ENCODE measurements at regions not wholly inside any gene's neighbourhood (a gene's known extent, or its start where the extent isn't known, plus 50 kb on each side); places are given as distances from the start of the nearest gene placed in this dataset.
A peak's percentile ranks its signal among the peaks of the same experiment; 100 is the strongest.

- H3K9ac ChIP-seq (ENCODE audit: insufficient read depth in 1 of 2, low read length in 2 of 2), result no peak overlapping the region
- WGBS, 2 donors, result 91 to 93% methylated on average over 3 of the region's 3 CpGs
- DNase-seq (no peak), ATAC-seq (ENCODE audit: insufficient read depth, low FRiP score) (no peak)
- H3K27ac ChIP-seq (ENCODE audit: low read depth in 1 of 2, low read length in 1 of 2), result no peak overlapping the region
- TF ChIP-seq, protein P1, sequence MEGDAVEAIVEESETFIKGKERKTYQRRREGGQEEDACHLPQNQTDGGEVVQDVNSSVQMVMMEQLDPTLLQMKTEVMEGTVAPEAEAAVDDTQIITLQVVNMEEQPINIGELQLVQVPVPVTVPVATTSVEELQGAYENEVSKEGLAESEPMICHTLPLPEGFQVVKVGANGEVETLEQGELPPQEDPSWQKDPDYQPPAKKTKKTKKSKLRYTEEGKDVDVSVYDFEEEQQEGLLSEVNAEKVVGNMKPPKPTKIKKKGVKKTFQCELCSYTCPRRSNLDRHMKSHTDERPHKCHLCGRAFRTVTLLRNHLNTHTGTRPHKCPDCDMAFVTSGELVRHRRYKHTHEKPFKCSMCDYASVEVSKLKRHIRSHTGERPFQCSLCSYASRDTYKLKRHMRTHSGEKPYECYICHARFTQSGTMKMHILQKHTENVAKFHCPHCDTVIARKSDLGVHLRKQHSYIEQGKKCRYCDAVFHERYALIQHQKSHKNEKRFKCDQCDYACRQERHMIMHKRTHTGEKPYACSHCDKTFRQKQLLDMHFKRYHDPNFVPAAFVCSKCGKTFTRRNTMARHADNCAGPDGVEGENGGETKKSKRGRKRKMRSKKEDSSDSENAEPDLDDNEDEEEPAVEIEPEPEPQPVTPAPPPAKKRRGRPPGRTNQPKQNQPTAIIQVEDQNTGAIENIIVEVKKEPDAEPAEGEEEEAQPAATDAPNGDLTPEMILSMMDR (IDR thresholded peaks at IDR 0.05; ENCODE audit: control extremely low read depth, extremely low read depth), result no peak
- no peaks in the 10 kb centered on the region for H3K36me3 ChIP-seq (ENCODE audit: control insufficient read depth in 4 of 4, insufficient read depth in 4 of 4, low read length in 4 of 4)
- peaks cover 0 to 31% (median 0%) of the 10 kb centered on the region in 5 donors for H3K4me1 ChIP-seq (ENCODE audit: control insufficient read depth in 5 of 5, insufficient read depth in 5 of 5, low read length in 5 of 5)
- no peaks in the 10 kb centered on the region for H3K9me3 ChIP-seq (ENCODE audit: control insufficient read depth in 4 of 4, insufficient read depth in 3 of 4, low read length in 3 of 4)
- no peaks in the 10 kb centered on the region for H3K27me3 ChIP-seq (ENCODE audit: control insufficient read depth in 3 of 3, insufficient read depth in 3 of 3, low read length in 2 of 3)
- no peak overlapping the region for H3K4me3 ChIP-seq
Observed at GRCh38 chr4:126715681-126716080, 917.1 kb upstream of the INTU start.

GRCh38 chr4:126718136-126718535, 914.6 kb upstream of the INTU start:
- Histone ChIP-seq H3K4me1 (ENCODE audit: control insufficient read depth in 5 of 5, insufficient read depth in 5 of 5, low read length in 5 of 5) (peaks cover 0 to 31% (median 0%) of the 10 kb centered on the region in 5 donors), H3K9me3 (ENCODE audit: control insufficient read depth in 4 of 4, insufficient read depth in 3 of 4, low read length in 3 of 4) (no peaks in the 10 kb centered on the region), H3K36me3 (ENCODE audit: control insufficient read depth in 4 of 4, insufficient read depth in 4 of 4, low read length in 4 of 4) (no peaks in the 10 kb centered on the region), H3K4me3 (no peak overlapping the region), H3K9ac (ENCODE audit: insufficient read depth in 1 of 2, low read length in 2 of 2) (no peak overlapping the region), H3K27me3 (ENCODE audit: control insufficient read depth in 3 of 3, insufficient read depth in 3 of 3, low read length in 2 of 3) (no peaks in the 10 kb centered on the region), H3K27ac (ENCODE audit: low read depth in 1 of 2, low read length in 1 of 2) (no peak overlapping the region)
- no peak for ATAC-seq (ENCODE audit: insufficient read depth, low FRiP score)
- 55 to 65% methylated on average over 4 of the region's 4 CpGs for WGBS, 2 donors
- DNase-seq, result peak; percentile 66 to 95 (median 94)
- TF ChIP-seq, protein P1 (IDR thresholded peaks at IDR 0.05; ENCODE audit: control extremely low read depth, extremely low read depth), result no peak

DNA sequence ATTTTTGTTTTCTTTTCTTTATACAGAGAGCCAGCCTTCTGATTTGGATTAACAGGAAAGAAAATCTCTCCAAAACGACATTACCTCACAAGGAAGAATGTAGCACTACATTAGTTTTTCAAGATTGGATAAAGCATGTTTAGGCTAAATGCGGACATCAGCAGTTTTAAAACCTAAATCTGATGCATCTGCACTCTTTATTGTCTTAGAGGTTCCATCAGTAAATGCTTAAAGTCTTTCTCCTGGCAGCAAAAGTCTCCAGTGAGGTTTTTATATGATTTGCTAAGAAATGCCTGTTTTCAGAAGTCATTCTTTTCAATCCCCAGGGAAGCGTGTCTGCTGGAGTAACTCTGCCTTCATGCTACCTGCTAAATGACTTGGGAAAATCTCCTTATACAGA, 912.9 kb upstream of the INTU start:
- TF ChIP-seq, protein P1 (IDR thresholded peaks at IDR 0.05; ENCODE audit: control extremely low read depth, extremely low read depth), result no peak

DNA sequence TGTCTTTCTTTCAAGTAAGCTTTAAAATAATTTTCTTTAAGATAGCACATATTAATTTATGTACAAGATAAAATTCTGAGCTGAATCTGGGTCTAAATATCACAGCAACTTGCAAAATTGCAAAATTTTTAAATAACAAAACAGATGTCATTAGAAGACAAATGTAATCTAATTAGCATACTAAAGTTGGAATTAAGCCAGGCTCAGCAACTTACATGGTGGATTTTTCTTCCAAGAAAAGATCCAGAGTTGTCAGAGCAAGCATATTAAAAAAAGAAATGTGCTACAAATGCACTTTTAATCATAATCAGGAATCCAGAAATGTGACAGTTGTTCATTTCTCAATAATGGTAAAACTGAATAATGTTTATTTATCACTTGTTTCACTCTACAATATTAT, 906.9 kb upstream of the INTU start:
- Histone ChIP-seq H3K9me3 (ENCODE audit: control insufficient read depth in 4 of 4, insufficient read depth in 3 of 4, low read length in 3 of 4) (no peaks in the 10 kb centered on the region), H3K4me1 (ENCODE audit: control insufficient read depth in 5 of 5, insufficient read depth in 5 of 5, low read length in 5 of 5) (no peaks in the 10 kb centered on the region), H3K27me3 (ENCODE audit: control insufficient read depth in 3 of 3, insufficient read depth in 3 of 3, low read length in 2 of 3) (no peaks in the 10 kb centered on the region), H3K9ac (ENCODE audit: insufficient read depth in 1 of 2, low read length in 2 of 2) (no peak overlapping the region), H3K4me3 (no peak overlapping the region), H3K36me3 (ENCODE audit: control insufficient read depth in 4 of 4, insufficient read depth in 4 of 4, low read length in 4 of 4) (no peaks in the 10 kb centered on the region), H3K27ac (ENCODE audit: low read depth in 1 of 2, low read length in 1 of 2) (no peak overlapping the region)
- ATAC-seq (ENCODE audit: insufficient read depth, low FRiP score), result no peak
- TF ChIP-seq, protein P1 (IDR thresholded peaks at IDR 0.05; ENCODE audit: control extremely low read depth, extremely low read depth), result no peak
- DNase-seq, result peak in 2 of 3 donors; percentile 36 to 71

More for the DNA sequence above, 912.9 kb upstream of the INTU start:
- H3K9ac ChIP-seq (ENCODE audit: insufficient read depth in 1 of 2, low read length in 2 of 2), result no peak overlapping the region
- H3K4me1 ChIP-seq (ENCODE audit: control insufficient read depth in 5 of 5, insufficient read depth in 5 of 5, low read length in 5 of 5), result peaks cover 0 to 26% (median 0%) of the 10 kb centered on the region in 5 donors
- H3K27ac ChIP-seq (ENCODE audit: low read depth in 1 of 2, low read length in 1 of 2), result no peak overlapping the region
- DNase-seq (peak in 2 of 3 donors; percentile 26 to 29), ATAC-seq (ENCODE audit: insufficient read depth, low FRiP score) (no peak)
- H3K27me3 ChIP-seq (ENCODE audit: control insufficient read depth in 3 of 3, insufficient read depth in 3 of 3, low read length in 2 of 3), result no peaks in the 10 kb centered on the region
- H3K9me3 ChIP-seq (ENCODE audit: control insufficient read depth in 4 of 4, insufficient read depth in 3 of 4, low read length in 3 of 4), result no peaks in the 10 kb centered on the region
- WGBS, 2 donors, result 76% methylated on average over 3 of the region's 3 CpGs
- no peaks in the 10 kb centered on the region for H3K36me3 ChIP-seq (ENCODE audit: control insufficient read depth in 4 of 4, insufficient read depth in 4 of 4, low read length in 4 of 4)
- H3K4me3 ChIP-seq, result no peak overlapping the region

Measured in lung (tissue), 11 donors.